GM18909 (cell line): ENCODE measurements at regions not wholly inside any gene's neighbourhood (a gene's known extent, or its start where the extent isn't known, plus 50 kb on each side); places are given as distances from the start of the nearest gene placed in this dataset.

Source experiments
- ATAC-seq: cut with Tn5 transposase; IDR thresholded peaks from one replicate; pipeline ENCODE4 v1.9.1; 2021; ENCODE audit warnings: mild to moderate bottlenecking; ENCODE audit not compliant: unreplicated experiment, poor library complexity

DNA sequence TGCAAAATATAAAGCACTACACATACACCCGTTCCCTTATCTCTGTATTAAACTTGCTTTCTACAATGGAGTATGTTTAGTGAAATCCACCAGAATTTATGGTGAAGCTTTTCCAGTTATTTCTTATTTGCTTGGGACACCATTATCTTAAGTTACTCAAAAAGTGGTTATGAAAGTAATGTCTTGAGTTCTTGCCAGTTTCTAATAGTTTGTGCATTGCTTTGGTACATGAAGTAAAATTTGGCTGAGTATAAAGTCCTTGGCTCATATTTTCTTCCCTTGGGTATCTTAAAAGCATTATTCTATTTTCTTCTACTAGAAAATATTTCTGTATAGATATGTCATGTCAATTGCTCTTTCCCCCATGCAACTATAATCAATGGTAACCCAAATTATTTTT is 85.2 kb downstream of the POLR1F start:
- ATAC-seq, result no peak

DNA sequence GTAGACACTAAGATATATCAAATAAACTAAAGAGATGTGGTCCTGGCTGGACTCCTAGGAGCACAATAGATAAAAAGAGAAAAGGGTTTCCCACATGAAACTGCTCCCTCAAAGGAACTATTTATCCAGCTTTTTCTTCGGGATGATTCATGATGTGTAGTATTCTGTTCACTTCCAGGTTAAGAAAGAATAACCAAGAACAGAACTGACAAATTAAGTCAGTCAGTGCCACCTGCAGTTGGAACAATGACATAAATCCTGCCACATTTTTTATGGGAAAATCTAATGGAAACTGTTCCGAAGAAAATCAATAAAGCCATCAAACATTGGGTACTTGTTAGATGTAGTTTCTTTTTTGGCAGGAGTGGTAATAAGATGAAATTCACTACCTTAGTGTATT is 87.1 kb downstream of the POLR1F start:
- no peak for ATAC-seq

DNA sequence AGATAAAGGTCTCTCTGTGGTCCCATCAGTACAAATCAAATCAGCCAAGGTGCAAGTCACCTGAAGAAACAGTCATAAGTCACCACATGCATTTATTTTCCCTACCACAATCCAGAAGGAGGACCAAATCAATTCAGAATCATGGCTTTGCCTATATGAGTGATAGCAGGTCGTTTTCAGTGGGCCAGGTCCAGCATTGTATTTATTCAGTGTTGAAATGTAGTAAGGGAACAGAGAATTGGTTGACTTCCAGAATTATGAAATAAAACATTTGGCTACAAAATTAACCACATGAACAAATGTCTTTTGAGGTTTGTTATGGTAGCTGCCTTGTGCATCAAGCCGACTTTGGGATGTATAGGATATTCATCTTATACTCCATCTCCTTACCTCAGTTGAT is 88.4 kb downstream of the POLR1F start:
- no peak for ATAC-seq

DNA sequence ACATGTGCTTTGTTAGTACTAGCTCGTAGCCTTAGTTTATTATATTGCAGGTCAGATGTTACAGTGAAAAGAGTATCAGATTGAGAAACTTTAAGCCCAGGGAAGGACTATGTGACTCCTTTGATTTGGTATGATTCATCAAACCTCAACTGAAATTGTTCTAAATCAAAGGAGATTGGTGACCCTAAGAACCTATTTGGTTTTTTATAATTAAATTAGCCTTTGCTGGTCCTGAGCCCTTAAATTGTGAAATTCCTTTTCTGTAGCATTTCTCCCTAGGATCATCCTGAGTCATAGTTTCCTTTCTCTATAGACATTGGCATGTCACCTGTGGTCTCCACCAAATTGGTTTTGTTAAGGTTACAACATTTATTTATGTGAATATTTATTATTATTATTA is 89.7 kb downstream of the POLR1F start:
- no peak for ATAC-seq

DNA sequence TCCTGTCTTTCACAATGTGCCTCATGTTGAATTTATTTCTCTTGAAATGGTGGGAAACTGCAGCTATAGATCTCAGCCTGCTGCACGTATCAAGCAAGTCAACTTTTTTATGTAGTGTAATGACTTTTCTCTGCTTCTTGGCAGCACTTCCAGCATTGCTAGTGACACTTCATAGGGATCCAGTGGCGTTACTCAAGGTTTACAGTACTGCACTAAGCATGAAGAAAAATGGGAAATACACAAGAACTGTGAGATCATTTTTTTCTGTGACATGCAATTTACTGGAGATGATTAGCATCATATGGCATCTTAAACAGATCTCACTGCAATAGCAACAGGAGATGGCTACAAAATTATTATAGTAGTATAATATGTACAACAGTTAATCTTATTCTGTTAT is 90.9 kb downstream of the POLR1F start:
- ATAC-seq, result no peak

DNA sequence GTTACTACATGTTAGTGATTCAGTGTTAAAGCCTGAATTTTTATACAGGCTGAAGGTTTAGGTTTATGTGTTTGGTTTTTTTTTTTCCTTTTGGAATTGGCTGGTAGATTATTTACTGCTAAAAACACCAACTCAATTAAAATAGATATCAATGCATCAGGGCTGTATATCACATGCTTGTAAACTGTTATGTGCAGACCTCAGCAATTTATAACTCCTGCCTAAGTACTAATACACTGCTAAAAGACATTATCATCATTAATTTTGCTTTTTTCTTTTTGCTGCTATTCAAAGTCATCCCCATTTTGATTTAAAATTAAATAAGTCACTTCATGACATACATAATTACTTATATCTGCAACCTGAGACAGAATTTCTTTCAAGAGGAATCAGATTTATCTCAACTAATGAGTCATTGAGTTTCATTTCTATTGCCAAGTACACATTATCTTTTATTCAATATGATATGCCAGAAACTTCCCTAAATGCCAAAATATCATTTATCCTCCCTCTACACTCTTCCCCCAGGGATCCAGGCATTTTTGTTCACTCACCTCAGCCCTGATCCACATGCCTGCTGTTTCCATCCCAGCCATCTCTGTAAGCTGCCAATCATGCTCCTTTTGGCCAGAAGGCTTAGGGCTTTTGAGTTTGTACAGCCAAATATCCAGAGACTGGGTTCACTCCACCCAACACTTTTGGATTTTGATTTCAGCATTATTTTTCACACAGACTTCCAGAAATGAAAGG is 98.5 kb downstream of the POLR1F start:
- no peak for ATAC-seq

DNA sequence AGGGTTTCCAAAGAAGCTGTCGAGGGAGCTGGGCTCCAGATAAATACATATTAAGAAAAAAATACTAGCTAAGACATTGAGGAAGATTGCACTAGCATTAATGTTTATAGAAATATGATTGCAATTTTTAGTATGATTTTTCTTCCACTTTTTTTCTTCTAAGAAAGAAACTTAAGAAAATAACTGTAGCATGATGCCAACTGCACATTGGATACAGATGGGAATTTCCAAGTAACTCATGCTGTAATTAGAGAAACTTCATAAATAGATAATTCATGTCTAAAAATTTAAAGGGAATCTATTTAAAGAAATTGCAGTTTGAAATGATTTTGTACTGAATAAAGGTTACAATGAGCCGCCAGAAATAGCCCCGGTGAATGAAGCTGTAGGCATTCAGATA is 119.4 kb downstream of the POLR1F start:
- no peak for ATAC-seq

DNA sequence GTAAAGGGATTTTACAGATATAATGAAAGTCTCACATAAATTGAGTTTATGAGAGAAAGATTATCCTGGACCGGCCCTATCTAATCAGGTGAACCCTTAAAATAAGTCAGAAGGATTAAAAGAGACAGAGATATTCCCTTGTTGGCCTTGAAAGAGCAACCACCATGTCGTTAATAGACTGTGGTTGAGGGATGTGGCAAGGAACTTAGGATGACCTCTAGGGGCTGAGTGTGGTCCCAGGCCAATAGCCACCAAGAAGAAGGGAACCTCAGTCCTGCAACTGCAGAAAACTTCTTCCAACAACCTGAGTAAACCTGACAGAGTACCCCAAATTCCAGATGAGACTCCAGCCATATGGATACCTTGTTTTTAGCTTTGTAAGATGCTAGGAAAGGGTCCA is 121.5 kb downstream of the POLR1F start:
- peak; percentile 85 for ATAC-seq

DNA sequence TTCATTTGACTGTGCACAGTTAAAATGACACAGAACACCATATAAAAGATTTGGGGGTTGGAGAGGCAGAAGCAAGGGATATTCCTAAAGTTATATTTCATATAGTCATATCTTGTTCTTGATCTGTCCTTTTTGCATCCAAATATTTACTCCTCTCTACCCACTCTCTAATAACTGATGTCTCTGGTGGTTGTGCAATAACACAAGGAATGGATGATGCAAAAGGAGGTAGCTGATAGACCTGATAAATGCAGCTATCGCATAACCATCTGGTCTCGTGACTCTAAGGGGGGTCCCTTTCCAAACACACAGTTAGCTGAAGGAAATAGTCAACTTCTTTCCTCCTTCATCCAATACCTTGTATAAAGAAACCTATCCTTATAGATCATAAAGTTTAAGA is 123.1 kb downstream of the POLR1F start:
- no peak for ATAC-seq

DNA sequence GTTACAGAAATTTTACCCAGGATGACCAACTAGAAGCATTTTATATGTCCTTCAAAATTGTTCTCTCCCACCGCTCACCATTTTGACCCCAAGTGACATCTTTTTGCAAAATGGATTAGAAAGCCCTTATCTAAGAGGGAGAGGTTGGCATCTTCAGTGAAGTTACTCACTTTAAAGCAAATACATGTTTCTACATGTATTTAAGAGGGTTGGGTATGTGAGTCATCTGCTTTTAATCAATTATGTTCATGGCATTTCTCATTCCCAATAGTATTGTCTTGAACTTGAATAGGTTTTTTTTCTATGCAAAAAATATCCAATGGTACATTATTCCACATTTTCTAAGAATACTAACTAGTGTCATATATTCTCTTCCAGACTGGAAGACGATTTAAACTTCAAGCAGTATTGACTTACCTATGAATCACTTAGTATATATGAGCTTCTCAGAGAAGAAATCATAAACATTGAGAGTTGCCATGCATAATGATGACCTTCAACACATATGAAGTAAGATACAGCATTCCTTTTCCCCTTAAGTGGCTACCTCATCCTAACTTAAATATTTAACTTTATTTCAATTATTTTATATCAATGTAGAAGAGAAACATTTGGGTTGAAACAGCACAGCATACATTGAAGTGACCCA is 132.8 kb downstream of the POLR1F start:
- no peak for ATAC-seq

DNA sequence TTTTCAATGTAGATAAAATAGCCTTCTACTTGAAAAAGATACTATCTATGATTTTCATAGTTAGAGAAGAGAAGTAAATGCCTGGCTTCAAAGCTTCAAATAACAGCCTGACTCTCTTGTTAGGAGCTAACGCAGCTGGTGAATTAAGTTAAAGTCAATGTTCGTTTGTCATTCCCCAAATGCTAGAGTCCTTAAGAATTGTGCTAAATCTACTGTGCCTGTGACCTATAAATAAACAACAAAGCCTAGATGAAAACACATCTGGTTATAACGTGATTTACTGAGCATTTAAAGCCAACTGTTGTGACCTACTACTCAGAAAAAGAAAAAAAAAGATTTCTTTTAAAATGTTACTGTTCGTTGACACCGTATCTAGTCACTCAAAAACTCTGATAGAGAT is 134.7 kb downstream of the POLR1F start:
- ATAC-seq, result no peak

DNA sequence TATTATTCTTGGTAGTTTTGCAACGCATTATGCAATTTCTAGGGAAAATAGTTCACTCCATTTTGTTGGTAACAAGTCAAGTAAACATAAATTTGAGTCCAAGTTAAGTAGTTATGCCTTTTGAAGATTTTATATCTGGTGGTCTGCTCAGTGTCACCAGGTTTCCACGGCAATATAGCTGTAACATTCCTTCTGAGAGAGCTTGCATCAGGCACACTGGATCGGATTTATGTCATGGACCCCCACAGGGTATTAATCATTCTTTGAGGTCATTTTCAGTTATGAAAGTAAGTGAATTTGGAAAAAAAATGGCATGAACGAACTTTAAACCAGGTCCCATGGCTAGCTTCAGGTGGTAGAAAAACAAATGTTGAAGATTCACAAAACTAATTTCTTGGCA is 136.3 kb downstream of the POLR1F start:
- ATAC-seq, result no peak

DNA sequence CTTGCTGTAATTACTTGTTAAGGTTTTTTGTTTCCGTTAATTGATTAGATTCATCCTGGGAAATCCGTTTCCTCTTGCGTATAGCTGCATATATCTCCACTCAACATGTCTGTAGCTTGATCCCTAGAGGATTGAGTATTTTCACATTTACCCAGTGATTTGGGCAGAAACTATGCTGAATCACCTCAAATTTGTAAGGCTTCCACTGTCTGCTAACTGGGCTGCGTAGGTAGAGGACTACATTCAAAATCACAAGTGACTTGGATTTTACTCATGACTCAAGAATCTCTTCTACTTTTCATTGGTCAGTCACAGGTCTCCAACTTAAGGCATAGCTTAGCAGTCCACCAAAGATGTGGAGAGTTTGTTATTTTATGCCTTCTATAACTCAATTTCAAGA is 141.8 kb downstream of the POLR1F start:
- ATAC-seq, result no peak

DNA sequence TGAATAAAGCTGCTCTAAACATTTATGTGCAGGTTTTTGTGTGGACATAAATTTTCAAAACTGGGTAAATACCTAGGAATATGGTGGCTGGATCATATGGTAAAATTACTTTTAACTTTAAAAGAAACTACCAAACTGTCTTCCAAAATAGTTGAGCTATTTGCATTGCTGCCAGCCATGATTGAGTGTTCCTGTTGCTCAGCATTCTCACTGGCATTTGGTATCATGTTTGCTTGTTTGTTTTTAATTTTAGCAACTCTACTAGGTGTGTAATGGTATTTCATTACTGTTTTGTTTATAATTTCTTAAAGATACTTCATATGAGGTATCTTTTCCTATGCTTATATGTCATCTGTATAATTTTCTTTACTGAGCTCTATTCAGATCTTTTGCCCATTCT is 143.2 kb downstream of the POLR1F start:
- ATAC-seq, result no peak

DNA sequence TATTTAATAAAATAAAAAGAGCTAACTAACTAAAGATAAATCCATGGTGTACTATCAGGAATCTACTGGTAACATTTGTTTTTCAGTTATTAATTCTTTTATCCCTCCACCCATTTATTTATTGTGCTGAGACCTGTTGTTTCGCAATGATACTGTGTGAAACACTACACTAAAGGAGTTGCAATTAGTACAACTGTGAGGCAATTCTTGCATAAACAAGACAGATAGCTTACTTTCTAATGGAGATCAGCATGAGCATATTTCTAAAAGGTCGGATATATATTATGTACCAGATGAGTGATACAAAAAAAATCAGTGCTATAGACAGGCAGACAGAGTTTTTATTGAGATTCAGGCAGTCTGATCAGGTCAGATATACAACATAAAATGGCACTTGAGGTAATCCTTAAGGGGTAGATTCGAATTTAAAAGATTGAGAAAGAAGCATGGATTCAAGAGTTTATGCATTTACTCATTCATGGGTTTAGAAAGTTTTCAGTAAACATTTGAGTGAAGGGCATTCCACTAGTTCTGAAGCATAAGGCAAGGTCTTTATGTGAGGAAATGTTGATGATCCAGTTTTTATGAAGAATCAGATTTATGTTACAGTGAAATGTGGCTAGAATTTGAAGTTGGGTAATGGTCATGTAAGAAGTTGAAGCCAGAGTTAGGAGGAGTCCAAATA is 147.6 kb downstream of the POLR1F start:
- ATAC-seq, result no peak

DNA sequence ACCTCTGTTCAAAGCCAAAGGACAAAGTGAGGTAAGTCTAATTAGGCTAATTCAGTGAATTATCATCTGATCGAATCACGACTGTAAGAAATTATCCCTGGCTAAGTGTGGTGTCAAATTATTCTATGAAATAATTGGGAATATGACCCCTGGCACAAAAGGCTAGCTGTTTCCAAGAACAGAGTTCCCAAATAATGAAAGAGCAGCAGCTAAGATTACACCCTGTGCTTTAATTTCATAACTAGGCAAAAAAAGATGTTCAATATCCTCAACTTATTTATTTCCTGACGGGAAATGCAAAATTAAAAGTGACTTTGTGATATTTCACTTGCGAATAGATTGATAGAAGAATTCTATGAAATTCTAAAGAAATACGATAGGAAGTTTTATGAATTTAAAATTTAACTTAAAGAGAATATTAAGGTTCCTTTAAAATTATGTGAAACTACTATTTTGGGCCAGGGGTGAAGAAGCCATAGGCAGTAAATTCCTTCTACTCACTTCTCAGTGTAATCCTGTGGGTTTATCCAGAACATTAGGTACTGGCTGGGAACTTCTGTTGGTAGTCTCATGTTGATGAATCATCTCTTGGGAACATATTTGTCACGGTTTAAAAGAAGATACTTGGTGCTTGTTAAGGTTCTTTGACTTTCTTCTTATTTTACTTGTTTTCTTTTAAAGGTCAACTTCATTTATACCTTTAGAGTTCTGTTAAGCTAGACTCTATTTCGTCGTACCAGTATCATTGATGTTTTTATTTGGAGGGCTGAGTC is 148.5 kb downstream of the POLR1F start:
- no peak for ATAC-seq

DNA sequence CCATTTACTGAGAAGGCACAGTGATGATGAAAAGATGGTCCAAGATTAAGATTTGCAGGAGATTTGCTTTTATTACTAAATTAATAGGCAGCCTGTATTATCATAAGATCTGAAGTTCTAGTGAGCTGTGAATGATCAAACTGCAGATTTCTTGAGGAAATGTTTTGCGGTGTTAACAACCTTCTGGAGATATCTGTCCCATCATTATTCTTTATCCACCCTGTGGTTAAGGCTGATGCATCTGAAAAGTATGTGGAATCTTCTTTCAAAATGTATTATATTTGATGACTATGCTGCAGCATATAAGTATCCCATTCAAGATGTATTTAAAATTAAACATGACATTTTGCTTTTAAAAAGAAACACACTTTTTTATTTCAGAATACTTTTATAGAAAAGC is 150.3 kb downstream of the POLR1F start:
- ATAC-seq, result no peak

DNA sequence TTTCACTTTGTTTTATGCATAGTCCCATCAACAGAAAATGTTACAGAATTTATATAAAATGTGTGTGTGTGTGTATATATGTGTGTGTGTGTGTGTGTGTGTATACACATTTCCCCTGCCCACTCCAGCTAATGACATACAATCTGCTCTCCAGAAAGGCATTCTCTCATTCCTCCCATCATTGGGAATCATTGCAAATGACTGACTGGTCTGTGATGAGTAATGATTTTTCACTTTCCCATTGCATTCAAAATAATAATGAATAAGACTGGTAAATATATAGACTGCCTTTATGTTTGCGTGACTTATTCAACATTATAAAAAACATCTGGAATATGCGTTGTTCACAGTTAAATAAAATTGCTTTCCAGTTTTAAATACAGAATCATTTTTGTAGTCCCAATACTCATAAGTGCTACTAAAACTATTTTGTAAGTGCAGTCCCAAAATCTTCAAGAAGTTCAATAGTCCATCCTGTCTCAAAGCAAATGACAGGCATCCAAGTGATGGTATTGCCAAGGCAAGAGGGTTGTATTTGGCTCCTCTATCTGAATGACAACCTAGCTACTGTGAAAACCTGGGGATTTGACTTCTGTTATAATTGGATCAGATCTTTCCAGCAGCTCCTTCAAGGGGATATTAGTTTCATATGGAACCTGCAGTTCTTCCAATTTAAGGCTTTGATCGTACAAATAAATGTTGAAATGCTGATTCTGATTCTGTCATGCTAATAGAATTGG is 150.9 kb downstream of the POLR1F start:
- ATAC-seq, result no peak

DNA sequence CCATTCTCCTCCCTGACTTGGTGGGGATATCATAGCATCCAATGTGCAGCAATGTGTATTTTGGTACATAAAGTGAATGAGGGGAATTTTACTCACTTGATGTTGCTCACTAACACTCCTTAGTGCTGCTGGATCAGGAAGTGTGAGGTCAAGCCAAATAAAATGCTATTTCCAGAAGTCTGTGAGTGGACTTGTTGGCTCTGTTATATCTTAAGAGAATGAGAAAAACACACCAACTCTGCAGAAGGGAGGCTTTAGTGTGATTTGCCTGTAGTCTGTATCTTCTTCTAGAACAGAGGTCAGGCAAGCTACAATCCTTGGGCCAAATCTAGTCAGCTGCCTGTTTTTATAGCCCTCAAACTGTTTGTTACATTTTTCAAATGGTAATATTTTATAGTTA is 154.3 kb downstream of the POLR1F start:
- no peak for ATAC-seq

DNA sequence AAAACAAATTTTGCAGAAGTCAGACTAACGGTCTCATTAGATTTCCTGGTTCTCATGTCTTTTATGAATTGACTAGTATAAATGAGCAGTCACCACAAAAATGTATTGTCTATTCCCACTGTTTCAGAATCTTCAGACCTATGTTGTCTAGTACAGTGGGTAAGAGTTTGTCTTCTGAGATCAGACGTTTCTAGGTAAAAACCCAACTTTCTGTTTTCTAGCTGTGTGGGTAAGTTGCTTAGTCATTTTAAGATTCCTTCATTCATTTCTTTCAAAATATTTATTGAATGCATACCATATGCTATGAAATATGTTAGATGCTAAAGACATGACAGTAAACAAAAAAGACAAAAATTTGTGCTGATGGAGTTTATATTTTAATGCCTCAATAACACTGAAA is 156.3 kb downstream of the POLR1F start:
- ATAC-seq, result no peak
